Activated effector memory CD4-positive, alpha-beta T cell treated with anti-CD3 and anti-CD28 coated beads, Interleukin-2, amount 50 U/mL, for 16 hours (primary cell): ENCODE measurements at regions not wholly inside any gene's neighbourhood (a gene's known extent, or its start where the extent isn't known, plus 50 kb on each side); places are given as distances from the start of the nearest gene placed in this dataset.

Experiments
- DNase-seq: peaks from one replicate; pipeline ENCODE4 v3.0.0-alpha.2; 2020

DNA sequence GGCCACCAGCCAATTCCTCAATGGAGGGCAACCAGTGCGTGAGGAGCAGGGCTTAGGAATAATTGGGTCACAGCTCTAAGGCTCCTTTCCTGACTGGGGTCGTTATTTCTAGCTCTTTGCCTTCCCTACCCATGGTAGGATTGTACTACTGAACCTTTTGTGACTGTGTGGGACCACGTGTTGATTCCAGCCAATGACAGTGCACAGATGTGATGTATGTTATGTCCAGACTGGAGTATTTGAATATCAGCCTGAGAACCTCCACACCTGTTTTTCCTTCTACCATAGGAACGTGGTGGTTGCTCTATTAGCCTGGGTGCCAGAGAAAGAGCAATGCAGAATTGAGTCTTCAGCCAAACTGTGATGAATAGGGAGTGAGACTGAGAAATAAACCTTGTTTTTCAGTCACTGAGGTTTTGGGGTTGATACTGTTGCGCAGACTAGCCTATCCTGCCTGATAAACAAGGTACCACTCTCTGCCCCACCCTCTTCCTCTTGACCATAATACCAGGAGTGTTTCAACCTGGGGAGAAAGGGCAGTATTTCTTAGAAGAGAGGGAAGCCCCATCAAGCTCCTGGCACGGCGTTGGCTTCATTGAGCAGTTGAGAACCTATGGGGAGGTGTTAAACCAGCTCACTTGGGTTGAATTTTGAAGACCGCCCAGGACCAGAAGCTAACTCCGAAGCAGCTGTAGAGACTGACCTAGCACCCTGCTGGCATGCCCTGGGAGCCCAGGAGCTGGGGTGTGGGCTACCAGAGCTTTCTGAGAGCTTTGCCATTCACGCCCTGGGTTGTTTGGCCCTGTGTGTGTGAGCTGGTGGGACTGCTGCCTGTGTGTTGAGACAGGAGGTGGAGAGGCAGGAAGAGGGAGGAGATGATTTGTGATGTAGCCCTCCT, 105.5 kb upstream of the BACH2 start:
- peak; percentile 68 for DNase-seq

DNA sequence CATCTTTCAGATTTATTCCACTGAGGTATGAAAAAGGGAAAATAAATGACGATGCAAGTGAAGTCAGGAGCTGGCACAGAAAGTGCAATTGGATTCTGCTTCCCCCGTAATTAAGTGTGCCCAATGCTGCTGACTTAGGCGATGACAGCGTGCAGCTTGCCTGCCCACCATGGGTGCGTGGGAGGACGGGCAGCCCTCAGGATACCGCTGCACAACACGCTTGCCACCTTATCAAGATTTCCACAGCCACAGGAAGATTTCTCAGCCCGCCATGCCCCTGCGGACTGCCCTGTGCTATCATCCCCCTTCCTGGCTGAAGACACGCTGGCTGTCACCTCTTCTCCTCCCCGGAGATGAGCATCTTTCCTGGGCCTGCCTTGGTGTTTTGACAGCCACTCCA, 103.3 kb upstream of the BACH2 start:
- DNase-seq = peak; percentile 77

DNA sequence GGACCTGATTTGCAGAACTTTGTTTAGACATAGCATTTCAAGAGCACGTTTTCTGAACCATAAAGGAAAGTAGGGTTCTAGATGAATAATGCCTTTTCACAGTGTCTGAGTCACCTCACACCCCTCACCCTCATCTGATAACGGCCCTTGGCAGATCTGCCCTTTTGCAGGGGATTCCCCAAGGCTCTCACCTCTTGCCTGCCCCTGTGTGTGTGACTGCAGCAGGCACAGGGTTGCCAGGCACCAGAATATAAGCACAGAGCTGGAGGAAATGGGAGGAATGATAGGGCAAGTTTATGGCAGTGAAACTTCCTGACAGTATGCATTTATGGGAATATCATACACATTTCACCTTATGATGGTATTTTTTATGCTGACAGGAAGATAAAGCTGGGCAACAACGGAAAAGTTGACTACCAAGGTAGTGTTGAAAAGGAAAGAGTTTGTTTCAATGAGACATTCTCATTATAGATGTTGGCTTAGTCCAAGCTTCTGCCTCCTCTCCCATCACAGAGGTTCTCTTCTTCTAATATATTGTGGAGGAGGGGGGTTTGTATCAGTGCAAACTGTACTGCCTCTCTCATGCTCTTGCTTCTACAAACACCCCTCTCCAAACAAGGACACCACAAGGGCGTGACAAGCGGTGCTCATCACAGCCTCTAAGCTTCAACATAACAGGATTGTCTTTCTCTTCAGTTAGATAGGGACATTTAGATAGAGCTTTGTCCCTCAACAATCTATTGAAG, 101.5 kb upstream of the BACH2 start:
- DNase-seq = peak; percentile 94

DNA sequence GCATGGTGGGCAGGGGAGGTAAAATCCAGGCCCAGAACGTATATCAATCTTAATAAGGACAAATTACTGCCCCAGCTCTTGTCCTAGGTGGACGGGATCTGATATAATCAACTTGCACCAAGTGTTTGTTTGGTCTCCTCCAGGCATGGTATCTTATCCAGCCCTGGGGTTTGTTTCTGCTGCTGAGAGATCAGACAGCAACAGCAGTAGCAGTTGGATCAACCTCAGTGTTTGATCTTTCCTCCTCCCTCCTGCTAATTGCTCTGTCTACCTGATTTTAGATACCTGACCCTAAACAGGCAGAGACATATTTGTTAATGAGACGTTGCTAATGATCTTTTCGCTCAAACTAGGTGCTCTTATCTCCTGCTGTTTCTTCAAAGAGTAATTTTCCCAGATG, 100.4 kb upstream of the BACH2 start:
- DNase-seq = no peak

DNA sequence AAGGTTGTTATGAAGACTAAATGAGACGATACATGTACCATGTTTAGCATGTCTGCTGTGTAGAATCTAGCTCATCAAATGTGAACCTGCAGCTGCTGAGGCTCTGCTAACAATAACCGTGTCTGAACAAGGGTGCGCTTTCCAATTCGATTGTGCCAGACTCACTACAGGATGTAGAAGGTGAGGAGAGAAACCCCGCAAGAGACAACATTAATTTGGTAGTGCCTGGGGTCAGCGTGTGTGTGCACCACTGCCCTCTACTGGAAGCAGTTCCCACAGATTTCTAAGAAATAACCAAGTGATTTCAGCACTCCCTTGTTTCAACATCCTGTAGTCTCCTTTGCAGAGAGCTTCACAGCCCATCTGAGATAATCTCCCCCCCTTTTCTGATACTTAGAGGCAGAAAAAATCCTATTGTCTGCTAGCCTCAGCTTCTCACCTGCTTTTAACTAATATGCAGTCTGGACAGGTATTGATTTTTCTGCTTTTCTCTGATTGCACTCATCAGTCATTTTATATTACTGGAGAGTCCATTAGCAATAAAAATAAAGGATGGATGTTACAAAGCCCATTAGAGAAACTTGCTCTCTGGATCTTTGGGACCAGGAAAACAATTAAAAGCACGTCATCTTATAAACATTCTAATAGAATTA, 96.7 kb upstream of the BACH2 start:
- peak; percentile 82 for DNase-seq

DNA sequence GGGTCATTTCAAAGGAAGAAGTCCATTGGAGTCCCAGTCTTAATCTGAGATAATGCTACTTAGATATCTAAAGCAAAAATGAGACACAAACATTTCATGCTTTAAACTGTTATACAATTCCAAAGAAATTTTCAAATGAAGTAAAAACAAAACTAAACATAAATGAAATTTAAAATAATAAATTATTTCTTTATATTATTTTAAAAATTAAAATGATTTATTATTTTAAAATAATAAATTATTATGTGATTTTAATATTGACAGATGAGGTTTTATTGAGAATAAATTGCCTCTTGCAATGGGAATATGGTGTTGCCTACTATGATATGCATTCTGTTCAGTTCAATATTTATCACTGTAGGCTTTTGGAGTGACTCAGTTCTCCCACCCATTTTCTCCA, 93.7 kb upstream of the BACH2 start:
- DNase-seq = no peak

DNA sequence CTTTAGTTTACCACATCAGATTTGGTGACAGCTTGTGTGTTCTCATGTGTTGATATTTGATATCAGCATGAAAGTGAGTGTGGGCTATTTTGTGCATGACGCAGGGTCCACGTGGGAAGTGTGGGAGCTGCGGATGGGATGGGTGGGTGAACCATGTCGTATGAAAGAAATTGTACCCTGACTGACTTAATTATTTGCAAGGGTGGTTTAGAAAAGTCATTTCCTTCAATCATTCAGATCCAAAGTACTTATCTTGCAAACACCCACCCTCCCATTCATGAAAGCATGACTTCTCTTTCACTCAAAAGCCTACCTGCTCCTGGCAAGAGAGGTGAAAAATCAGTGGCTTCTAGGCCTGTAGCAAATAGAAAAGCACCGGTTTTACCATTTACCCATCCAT, 91.8 kb upstream of the BACH2 start:
- no peak for DNase-seq

DNA sequence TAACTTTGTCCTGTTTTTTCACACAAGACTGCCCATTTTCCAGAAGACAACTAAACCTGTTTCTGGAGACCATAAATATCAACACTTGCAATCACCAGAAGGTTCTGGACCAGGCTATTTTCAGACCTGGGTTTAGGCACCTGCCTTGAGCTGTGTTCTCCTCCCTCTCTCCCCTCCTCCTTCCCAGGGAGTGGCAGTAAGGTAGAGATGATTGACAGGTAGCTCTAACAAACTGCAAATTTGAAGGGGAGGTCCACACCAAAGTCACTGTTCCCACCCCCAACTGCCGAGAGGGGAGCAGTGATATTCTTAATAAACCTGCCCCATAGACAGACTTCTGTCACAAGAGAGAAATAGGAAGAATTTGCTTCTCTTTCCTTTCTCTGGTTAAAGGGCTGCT, 91.2 kb upstream of the BACH2 start:
- DNase-seq = no peak

DNA sequence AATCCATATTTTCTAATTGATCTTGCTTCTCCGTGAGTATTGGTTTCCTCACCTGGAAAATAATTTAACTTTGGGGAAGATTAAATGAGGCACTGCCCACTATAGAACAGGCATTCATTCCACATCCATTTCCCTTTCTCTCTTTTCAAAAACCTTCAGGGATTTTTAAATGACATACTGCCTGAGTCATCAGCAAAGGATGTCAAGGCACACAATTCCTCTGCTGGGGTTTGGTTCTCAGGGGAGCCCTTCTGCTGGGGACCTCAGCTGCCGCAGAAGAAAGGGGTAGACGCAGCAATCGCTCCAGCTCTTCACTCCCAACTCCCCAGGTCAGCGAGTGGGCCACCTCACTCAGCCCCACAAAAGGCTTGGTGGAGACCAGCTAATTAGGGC, 90.7 kb upstream of the BACH2 start:
- no peak for DNase-seq

DNA sequence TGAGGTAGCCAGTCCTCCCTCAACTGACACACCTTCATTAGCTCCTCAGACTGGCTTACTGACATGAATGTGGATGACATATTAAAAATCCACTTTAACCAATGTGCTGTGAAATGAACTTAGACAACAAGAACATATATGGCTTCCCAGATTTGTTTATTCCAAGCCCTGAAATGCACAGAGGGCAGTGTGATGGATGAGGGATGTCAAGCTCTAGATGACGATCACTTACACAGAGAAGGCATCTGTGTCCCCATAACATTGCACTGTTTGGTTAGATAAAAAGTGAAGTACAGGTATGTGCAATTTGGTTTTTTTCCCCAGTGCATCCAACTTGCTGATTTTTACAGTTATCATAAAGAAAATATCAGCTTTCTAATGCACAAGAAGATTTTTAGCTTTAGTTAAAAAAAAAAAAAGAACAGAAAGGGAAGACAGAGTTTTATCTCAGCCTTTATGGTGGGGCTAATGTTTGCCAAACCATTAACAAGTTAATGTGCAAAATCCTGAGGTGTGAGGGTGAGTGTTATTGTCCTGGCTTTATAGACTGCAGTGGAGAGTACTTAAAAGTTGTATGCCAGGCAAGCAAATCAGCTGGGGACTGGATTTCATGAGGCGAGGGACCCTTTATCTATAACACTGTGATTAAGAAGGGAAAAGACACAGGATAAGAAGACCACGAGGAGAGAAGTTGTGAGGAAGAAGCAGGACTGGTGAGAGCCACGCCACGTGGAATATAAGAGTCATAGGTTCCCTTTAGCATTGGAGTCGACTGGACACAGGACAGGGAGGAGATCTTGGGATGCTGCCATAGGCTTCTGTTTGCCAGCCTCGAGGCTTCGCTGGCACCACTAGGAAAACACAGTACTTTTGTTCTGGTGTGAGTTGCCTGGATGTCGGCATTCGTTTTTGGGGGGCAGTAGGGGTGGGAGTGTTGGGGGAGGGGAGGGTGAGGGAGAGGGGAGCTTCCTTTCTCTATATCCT, 90.0 kb upstream of the BACH2 start:
- DNase-seq = no peak

DNA sequence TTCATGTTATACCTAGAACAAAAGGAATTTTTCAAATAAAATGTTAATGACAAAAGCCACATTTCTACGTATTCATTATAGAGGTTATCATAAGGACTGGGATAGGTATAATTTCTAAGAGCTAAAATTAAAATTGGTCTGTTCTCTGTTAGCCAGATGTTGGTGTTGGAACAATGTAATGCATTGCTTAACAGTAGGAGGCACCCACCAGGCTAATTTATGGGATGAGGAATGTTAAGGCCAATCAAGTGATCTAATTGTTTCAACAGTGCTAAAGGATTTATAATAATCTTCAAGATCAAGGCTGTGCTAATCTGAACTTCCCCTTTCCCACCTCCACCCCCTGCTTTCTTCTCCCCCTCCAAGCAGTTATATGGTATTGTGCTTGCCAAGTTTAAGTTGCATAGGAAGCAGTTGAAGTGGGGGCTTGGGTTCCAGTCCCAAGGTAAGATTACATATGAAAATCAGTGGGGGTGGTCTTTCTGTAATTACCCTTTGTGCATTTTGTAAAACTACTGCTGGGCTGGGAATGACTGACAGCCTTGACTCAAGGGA, 89.2 kb upstream of the BACH2 start:
- DNase-seq = no peak

DNA sequence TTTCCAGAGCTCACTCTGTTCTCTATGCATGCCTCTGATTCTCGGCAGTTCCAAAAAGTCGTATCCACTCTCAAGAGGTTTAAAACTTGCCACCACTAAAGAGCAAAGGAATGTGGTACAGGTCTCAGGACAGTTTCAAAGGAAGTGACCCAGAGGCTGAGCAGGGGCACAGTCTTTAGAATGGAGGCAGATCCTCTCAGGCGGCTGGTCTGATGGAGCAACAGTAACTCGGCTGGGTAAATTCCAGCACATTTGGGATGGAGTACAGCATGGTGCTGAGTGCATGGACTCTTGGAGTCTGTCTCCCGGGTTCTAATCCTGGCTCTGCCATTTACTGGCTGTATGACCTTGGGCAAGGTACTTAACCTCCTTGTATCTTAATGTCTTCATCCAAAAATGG, 88.1 kb upstream of the BACH2 start:
- no peak for DNase-seq

DNA sequence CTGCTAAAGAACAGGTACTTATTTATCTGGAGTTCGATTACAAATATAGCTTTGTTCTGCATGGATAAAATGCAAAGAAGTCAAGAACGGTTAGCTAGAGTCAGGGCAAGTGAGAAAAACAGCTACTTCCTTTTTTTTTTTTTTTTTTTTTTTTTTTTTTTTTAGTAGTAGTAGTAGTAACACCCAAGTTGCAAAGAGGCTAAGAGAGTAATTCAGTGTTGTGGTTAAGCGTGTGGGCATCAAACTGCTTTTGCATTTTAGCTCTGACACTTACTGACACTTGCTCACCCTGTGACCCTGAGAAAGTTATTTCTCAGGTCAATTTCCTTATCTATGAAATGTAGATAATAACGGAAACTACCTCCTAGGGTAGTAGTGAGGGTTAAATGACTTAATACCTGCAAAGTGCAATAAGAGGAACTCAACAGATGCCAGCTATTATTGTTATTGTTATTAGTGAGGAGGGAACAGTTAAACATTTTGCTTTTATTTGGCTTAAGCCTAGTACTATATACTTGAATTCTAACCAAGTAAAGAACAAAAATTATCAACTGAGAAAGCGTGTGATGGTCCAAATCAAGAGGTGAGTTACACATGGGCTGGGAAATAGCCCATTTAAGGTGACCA, 86.7 kb upstream of the BACH2 start:
- no peak for DNase-seq

DNA sequence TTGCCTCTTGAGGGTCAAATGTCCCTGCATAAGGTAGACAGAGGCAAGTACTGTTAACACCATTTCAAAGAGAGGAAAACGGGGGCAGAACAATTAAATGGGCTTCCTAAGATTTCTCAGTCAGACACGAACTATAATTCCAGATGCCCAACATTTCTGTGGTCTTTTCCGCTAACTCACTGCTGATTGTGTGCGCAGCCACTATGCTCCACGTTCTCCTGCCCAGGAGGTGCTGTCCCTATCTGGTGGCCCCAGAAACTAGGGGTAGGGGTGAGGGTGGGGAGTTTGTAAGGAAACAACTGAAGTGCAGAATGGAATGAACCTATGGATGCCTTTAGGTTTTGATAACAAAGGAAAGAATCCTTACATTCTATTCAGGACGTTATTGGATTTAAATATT, 86.1 kb upstream of the BACH2 start:
- no peak for DNase-seq

DNA sequence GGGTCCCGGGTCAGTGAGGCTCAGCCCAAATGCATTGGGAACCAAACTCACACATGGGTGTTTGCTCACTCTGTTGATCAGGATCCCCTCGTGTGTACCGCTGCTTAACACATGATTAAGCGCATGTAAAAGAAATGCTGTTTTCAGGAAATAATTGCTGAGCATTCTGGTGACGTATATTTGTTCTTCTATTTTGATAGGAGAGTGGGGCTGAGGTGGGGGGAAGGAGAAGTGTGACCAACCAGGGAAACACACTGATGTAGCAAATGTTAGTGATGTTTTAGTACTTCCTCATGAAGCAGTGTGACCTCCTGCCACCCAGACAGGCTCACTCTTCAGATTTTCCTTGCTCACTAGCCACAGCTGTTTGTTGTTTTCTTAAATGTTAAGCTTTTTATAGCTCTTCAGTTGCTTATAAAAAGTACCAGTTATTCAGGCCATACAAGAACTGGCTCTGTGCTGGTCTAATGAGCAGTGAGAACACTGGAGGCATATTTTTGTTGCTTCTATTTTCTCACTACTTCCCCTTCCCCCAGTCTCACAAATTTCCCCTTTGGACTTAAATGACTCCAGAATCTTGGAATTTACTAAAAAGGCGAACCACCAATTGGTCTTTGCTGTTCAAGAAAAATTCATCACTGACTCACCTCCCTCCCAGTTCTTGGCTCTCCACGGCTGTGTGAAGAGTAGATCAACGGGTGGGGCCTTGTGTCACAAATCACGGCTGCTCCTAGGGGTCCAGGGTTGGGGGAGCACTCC, 79.2 kb upstream of the BACH2 start:
- no peak for DNase-seq

DNA sequence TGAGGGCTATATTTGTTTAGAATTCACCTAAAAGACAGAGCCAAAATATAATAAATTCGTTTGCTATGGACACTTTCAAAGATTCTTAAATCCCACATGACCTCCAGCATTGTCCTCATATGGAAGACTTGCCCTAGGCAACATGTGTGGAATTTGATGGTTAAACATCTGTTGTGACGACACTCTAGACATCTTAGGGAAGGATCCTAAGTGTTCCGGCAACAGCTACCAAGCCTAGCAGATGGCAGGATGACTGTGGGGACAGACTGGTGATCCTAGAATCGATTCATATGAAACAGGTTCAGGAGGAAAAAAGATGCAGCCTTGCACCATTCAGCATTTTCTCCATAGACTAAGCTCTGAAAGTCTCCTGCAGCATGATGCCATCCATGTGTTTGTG, 77.6 kb upstream of the BACH2 start:
- DNase-seq = no peak

DNA sequence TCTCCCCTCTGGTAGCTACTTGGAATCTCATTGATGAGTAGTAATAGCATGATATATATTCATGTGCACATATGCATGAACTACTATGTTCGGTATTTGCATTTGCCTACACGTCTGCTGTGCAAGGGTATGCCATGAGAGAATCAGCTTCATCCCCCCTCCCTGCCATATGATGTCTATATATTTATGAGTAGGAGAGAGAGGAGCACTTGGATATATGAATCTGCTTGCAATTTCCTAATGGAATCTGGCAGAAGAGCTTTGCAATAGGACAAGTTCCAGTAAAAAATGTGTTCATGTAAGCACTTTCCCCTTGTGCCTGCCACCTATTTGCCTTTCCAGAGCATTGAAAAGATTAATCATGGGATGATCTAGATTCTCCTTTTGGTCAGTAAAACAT, 76.2 kb upstream of the BACH2 start:
- DNase-seq = no peak

DNA sequence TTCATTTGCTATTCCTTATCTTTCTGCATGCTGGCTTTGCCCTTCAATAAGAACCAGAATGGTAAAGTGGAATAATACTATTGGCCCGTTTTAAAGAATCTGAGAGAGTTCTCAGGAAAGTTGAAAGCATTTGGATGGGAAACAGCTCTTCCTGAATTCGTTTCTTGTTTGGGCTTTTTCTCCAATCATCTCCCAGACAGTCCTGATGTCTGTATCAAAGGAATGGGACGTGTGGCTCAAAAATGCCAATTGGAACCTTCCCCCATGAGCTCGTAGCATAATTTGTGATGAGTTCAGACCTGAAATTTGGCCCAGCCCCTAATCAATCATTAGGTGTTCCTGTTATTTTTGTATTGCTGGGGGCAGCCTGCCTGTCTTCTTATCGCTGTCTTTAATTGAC, 75.8 kb upstream of the BACH2 start:
- no peak for DNase-seq

DNA sequence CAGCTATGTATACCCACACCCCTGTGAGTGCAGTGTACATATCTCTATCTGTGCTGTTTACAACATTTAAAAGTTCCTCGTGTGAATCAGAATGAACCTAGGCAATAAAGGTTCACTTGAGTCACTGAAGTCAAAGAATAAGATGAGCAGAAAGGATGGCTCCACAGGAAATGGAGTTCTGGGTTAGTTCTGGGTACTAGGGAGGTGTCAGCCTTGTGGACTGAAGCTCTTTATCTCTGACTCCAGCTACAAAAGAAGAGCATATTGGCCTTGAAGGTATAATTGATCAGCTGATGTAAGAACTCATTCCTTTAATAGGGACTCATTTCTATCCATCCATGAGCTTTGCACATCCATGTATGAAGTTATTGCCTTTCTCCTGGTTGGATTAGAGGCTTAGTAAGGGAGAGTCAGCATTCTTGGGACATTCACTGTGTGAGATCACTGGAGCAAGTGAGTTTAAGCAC, 73.9 kb upstream of the BACH2 start:
- no peak for DNase-seq

DNA sequence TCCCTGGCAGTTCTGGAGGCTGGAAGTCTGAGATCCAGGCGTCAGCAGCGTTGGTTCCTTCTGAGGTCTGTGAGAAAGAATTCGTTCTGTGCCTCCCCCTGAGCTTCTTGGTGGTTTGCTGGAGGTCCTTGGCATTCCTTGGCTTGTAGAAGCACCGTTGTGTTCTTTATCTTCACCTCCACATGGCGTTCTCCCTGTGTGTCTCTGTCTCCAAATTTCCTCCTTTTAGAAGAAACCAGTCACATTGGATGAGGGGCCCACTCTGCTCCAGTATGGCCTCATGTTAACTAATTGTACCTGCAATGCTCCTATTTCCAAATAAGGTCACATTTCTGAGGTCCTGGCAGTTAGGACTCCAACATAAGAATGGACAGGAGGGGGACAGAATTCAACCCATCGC, 73.0 kb upstream of the BACH2 start:
- no peak for DNase-seq

DNA sequence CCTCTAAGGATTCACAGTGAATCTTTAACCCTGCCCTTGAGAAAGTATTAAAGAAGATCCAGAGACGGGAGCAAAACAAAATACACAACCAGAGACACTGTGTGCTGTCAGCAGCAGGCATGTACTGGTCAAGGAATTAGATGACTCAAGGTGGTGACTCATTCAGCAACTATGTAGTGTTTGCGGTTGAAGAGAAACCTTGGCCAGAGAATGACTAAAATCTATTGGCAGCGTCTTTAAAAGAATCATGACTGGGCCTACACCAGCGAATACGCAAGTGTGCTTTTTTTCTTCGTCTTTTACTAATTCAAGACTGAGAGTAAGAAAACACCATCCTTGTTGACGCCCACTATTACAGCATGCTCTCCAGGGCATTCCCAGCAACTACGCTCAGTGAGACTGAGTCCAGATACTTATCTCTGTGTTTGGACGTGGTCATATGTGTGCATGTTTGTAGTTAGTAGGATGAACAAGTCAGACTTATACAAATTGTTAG, 72.4 kb upstream of the BACH2 start:
- no peak for DNase-seq
